ENCODE measurements at regions not wholly inside any gene's neighbourhood (a gene's known extent, or its start where the extent isn't known, plus 50 kb on each side); places are given as distances from the start of the nearest gene placed in this dataset.

DNA sequence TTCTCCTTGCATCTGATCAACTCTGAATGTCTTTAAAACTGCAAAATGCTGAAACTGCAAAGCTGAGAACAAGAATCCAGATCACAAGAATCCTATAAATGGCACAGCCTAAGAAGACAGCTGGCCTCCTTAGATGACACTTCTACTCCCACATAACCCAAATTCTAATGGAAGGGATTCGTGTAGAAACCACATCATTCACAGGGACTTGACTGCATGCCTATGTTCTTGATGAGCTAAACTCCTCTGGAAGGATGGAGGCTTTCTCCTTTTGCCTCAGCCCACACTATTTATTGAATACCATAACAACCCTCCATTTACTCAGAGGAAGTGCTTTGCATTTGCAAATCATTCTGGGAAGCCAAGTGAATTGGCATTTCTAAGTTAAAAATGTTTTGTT, 252.5 kb upstream of the VWC2 start:
- H3K4me1 ChIP-seq (ENCODE audit: control insufficient read depth, insufficient read depth, low read length): peaks cover 13% of the 10 kb centered on the region; the same call in 1 of the 2 replicates
- H3K27ac ChIP-seq (ENCODE audit: low read depth, low read length): no peak overlapping the region
- no peaks in the 10 kb centered on the region for H3K36me3 ChIP-seq (ENCODE audit: control insufficient read depth, insufficient read depth, low read length)
- no peaks in the 10 kb centered on the region for H3K27me3 ChIP-seq (ENCODE audit: control insufficient read depth, insufficient read depth, low read length)
- no peak overlapping the region for H3K9ac ChIP-seq (ENCODE audit: low read length)
- no peak overlapping the region for H3K4me3 ChIP-seq (ENCODE audit: low read depth, low read length)
- H3K9me3 ChIP-seq (ENCODE audit: control insufficient read depth, insufficient read depth, low read depth, low read length): no peaks in the 10 kb centered on the region

DNA sequence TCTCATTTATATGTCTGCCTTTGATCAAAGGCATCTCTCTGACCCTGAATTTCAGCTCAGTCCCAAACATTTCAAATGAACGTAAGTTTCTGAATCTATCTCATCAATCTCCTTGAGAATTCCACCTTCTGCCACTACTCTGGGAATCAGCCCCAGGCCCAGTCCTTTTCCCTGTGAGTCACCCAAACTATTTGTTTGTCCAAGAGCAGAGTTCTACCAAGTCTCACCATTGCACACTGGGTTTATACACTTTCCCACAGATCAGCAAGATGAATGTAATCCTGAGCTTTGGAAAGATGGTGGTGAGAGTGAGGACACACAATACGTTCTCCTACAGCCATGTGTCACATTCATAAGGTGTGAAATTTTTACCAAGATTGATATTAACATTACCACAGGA, 251.3 kb upstream of the VWC2 start:
- H3K4me3 ChIP-seq (ENCODE audit: low read depth, low read length): no peak overlapping the region
- H3K9ac ChIP-seq (ENCODE audit: low read length): no peak overlapping the region
- peaks cover 13% of the 10 kb centered on the region; the same call in 1 of the 2 replicates for H3K4me1 ChIP-seq (ENCODE audit: control insufficient read depth, insufficient read depth, low read length)
- H3K9me3 ChIP-seq (ENCODE audit: control insufficient read depth, insufficient read depth, low read depth, low read length): no peaks in the 10 kb centered on the region
- no peaks in the 10 kb centered on the region for H3K36me3 ChIP-seq (ENCODE audit: control insufficient read depth, insufficient read depth, low read length)
- H3K27ac ChIP-seq (ENCODE audit: low read depth, low read length): no peak overlapping the region
- no peaks in the 10 kb centered on the region for H3K27me3 ChIP-seq (ENCODE audit: control insufficient read depth, insufficient read depth, low read length)

DNA sequence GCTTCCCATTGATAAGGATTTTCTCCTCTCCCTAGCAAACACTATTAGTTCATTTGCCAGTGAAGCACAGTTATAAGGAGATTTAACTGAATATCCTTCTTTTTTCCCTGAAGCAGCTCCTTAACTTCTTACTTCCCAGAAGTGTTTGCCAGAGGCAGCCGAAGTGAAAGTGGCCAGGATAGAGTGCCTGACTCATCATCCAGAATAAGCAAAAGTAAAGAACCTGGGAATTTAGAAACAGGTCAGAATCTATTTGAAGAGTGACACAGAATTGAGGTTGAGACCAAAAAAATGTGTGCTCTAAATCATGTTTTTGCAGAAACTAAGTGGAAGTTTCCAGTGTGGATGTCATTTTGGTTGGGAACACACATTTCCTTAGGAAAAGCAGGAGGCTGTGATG, 249.6 kb upstream of the VWC2 start:
- Histone ChIP-seq H3K4me3 (ENCODE audit: low read depth, low read length) (no peak overlapping the region), H3K27me3 (ENCODE audit: control insufficient read depth, insufficient read depth, low read length) (no peaks in the 10 kb centered on the region), H3K9me3 (ENCODE audit: control insufficient read depth, insufficient read depth, low read depth, low read length) (no peaks in the 10 kb centered on the region), H3K4me1 (ENCODE audit: control insufficient read depth, insufficient read depth, low read length) (peaks cover 13% of the 10 kb centered on the region; the same call in 1 of the 2 replicates), H3K9ac (ENCODE audit: low read length) (no peak overlapping the region), H3K27ac (ENCODE audit: low read depth, low read length) (no peak overlapping the region), H3K36me3 (ENCODE audit: control insufficient read depth, insufficient read depth, low read length) (no peaks in the 10 kb centered on the region)

DNA sequence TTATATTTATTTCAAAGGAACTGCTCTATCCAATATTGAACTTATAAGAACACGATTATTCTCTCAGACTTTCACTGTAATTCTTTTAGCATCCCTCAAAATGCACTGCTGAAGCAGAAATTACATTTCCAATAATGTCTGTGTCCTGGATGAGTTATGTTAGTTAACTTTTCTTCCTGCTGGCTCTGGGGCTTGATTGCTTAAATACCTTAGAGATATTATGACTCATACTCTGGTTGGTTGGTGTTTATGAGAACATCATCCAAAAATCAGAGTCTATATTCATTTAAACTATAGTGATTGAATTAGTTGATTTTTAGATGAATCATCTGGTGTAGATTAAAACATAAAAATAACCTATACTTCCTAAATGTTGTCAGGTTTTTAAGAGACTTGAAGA, 246.3 kb upstream of the VWC2 start:
- no peaks in the 10 kb centered on the region for H3K27me3 ChIP-seq (ENCODE audit: control insufficient read depth, insufficient read depth, low read length)
- H3K36me3 ChIP-seq (ENCODE audit: control insufficient read depth, insufficient read depth, low read length): no peaks in the 10 kb centered on the region
- no peaks in the 10 kb centered on the region for H3K4me1 ChIP-seq (ENCODE audit: control insufficient read depth, insufficient read depth, low read length)
- H3K9ac ChIP-seq (ENCODE audit: low read length): no peak overlapping the region
- no peak overlapping the region for H3K27ac ChIP-seq (ENCODE audit: low read depth, low read length)
- H3K9me3 ChIP-seq (ENCODE audit: control insufficient read depth, insufficient read depth, low read depth, low read length): no peaks in the 10 kb centered on the region
- no peak overlapping the region for H3K4me3 ChIP-seq (ENCODE audit: low read depth, low read length)

DNA sequence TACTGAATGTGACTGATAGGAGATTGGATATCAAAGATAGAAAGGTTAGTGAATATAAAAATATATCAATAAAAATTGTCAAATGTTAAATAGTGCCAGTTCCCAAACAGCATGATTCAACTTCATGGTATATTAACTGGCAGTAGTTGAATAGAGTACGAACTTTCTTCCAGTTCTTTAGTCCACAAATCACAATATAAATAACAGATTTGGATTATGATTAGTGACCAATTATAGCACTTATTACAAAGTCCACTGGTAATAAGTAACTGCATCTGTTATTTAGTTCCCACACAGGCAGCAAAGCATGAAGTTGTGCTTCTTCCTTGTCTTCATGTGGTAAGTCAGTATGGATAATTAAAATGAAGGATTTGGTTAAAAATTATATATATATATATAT, 243.0 kb upstream of the VWC2 start:
- no peaks in the 10 kb centered on the region for H3K27me3 ChIP-seq (ENCODE audit: control insufficient read depth, insufficient read depth, low read length)
- H3K36me3 ChIP-seq (ENCODE audit: control insufficient read depth, insufficient read depth, low read length): no peaks in the 10 kb centered on the region
- no peaks in the 10 kb centered on the region for H3K4me1 ChIP-seq (ENCODE audit: control insufficient read depth, insufficient read depth, low read length)
- H3K9ac ChIP-seq (ENCODE audit: low read length): no peak overlapping the region
- no peaks in the 10 kb centered on the region for H3K9me3 ChIP-seq (ENCODE audit: control insufficient read depth, insufficient read depth, low read depth, low read length)
- H3K27ac ChIP-seq (ENCODE audit: low read depth, low read length): no peak overlapping the region
- H3K4me3 ChIP-seq (ENCODE audit: low read depth, low read length): no peak overlapping the region

- Histone ChIP-seq H3K9ac (ENCODE audit: low read length) (no peak overlapping the region), H3K36me3 (ENCODE audit: control insufficient read depth, insufficient read depth, low read length) (no peaks in the 10 kb centered on the region), H3K4me3 (ENCODE audit: low read depth, low read length) (no peak overlapping the region), H3K9me3 (ENCODE audit: control insufficient read depth, insufficient read depth, low read depth, low read length) (no peaks in the 10 kb centered on the region), H3K4me1 (ENCODE audit: control insufficient read depth, insufficient read depth, low read length) (no peaks in the 10 kb centered on the region), H3K27ac (ENCODE audit: low read depth, low read length) (no peak overlapping the region), H3K27me3 (ENCODE audit: control insufficient read depth, insufficient read depth, low read length) (no peaks in the 10 kb centered on the region)
Observed at GRCh38 chr7:49563693-49564378, 209.6 kb upstream of the VWC2 start.

DNA sequence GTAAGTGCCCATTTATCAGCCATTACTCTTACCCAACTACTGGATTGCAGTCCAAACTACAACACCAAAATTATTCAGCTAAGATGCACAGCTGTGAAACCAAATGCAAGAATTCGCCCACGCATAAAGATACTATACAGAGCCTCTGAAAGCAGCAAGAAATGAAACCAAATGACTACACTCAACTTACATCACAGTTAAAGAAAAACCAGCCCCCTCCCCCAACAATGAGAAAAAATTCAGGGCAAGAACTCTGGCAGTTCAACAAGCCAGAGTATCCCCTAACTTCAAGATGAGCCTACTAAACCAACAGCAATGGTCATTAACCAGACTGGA, 209.1 kb upstream of the VWC2 start:
- H3K27me3 ChIP-seq (ENCODE audit: control insufficient read depth, insufficient read depth, low read length): no peaks in the 10 kb centered on the region
- no peak overlapping the region for H3K27ac ChIP-seq (ENCODE audit: low read depth, low read length)
- no peaks in the 10 kb centered on the region for H3K36me3 ChIP-seq (ENCODE audit: control insufficient read depth, insufficient read depth, low read length)
- H3K9me3 ChIP-seq (ENCODE audit: control insufficient read depth, insufficient read depth, low read depth, low read length): no peaks in the 10 kb centered on the region
- H3K9ac ChIP-seq (ENCODE audit: low read length): no peak overlapping the region
- no peaks in the 10 kb centered on the region for H3K4me1 ChIP-seq (ENCODE audit: control insufficient read depth, insufficient read depth, low read length)
- no peak overlapping the region for H3K4me3 ChIP-seq (ENCODE audit: low read depth, low read length)

- Histone ChIP-seq H3K36me3 (ENCODE audit: control insufficient read depth, insufficient read depth, low read length) (no peaks in the 10 kb centered on the region), H3K27me3 (ENCODE audit: control insufficient read depth, insufficient read depth, low read length) (no peaks in the 10 kb centered on the region), H3K9ac (ENCODE audit: low read length) (no peak overlapping the region), H3K4me1 (ENCODE audit: control insufficient read depth, insufficient read depth, low read length) (no peaks in the 10 kb centered on the region; the same call in 1 of the 2 replicates), H3K27ac (ENCODE audit: low read depth, low read length) (no peak overlapping the region), H3K9me3 (ENCODE audit: control insufficient read depth, insufficient read depth, low read depth, low read length) (no peaks in the 10 kb centered on the region), H3K4me3 (ENCODE audit: low read depth, low read length) (no peak overlapping the region)
Observed at GRCh38 chr7:49577576-49577975, 195.9 kb upstream of the VWC2 start.

DNA sequence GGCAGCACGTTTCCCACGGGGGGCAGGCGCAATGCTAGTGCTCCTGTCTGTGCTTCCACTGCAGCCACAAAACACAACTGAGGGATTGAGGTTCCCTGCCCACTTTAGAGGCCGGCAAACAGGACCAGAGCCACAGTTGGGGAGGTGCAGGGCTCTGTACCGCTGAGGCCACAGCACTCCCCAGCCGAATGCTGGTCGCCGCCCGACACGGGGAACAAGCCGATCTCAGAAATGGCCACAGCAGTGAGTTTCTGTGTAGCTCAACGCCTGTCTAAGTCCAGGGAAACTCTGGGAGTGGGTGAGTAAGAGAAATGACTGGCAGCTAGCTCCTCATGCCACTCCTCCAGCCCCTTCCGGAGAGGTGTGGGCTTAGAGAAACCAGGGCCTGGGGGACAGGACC, 194.0 kb upstream of the VWC2 start:
- H3K9me3 ChIP-seq (ENCODE audit: control insufficient read depth, insufficient read depth, low read depth, low read length): no peaks in the 10 kb centered on the region
- H3K9ac ChIP-seq (ENCODE audit: low read length): no peak overlapping the region
- H3K4me3 ChIP-seq (ENCODE audit: low read depth, low read length): no peak overlapping the region
- no peaks in the 10 kb centered on the region for H3K36me3 ChIP-seq (ENCODE audit: control insufficient read depth, insufficient read depth, low read length)
- H3K27ac ChIP-seq (ENCODE audit: low read depth, low read length): no peak overlapping the region
- H3K4me1 ChIP-seq (ENCODE audit: control insufficient read depth, insufficient read depth, low read length): no peaks in the 10 kb centered on the region; the same call in 1 of the 2 replicates
- H3K27me3 ChIP-seq (ENCODE audit: control insufficient read depth, insufficient read depth, low read length): no peaks in the 10 kb centered on the region

DNA sequence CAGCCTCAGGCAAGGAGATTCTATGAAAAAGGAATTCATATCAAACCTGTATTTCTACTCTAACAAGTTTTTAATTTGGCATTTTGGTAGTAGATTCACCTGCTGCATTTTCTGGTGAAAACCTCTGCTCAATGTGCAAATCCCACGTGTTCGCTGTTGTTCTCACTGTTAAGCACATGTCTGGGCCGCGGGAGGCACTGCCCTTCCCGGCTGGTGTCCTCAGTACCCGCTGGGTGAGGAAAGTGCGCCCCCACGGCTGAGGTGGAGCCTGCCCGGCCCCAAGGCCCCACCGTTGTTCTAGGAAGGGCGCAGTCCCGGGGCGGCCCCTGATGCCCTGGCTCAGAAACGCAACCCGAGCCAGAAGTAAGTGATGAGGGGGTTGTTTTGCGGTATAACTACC, 193.4 kb upstream of the VWC2 start:
- Histone ChIP-seq H3K9ac (ENCODE audit: low read length) (no peak overlapping the region), H3K27me3 (ENCODE audit: control insufficient read depth, insufficient read depth, low read length) (no peaks in the 10 kb centered on the region), H3K4me1 (ENCODE audit: control insufficient read depth, insufficient read depth, low read length) (no peaks in the 10 kb centered on the region; the same call in 1 of the 2 replicates), H3K27ac (ENCODE audit: low read depth, low read length) (no peak overlapping the region), H3K4me3 (ENCODE audit: low read depth, low read length) (no peak overlapping the region), H3K36me3 (ENCODE audit: control insufficient read depth, insufficient read depth, low read length) (no peaks in the 10 kb centered on the region), H3K9me3 (ENCODE audit: control insufficient read depth, insufficient read depth, low read depth, low read length) (no peaks in the 10 kb centered on the region)

DNA sequence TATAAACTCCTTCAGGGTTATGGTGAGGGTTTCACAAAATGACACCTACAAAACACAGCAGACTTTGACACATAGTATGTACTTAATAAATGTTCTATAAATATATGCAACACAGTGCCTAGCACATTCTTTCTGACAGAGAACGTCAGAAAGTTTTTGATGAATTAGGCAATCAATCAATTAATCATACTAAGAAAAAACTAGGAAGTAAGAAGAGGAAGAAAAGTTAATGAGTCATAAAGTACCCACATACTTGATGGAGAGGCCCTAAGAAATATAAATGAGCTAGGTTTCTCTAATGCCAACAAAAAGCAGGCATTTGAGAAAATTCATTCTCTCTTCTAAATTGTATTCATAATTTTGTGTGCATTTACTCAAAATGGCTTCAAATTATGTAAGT, 192.7 kb upstream of the VWC2 start:
- no peaks in the 10 kb centered on the region for H3K27me3 ChIP-seq (ENCODE audit: control insufficient read depth, insufficient read depth, low read length)
- H3K4me1 ChIP-seq (ENCODE audit: control insufficient read depth, insufficient read depth, low read length): no peaks in the 10 kb centered on the region; the same call in 1 of the 2 replicates
- no peaks in the 10 kb centered on the region for H3K9me3 ChIP-seq (ENCODE audit: control insufficient read depth, insufficient read depth, low read depth, low read length)
- H3K36me3 ChIP-seq (ENCODE audit: control insufficient read depth, insufficient read depth, low read length): no peaks in the 10 kb centered on the region
- no peak overlapping the region for H3K9ac ChIP-seq (ENCODE audit: low read length)
- H3K27ac ChIP-seq (ENCODE audit: low read depth, low read length): no peak overlapping the region
- H3K4me3 ChIP-seq (ENCODE audit: low read depth, low read length): no peak overlapping the region

DNA sequence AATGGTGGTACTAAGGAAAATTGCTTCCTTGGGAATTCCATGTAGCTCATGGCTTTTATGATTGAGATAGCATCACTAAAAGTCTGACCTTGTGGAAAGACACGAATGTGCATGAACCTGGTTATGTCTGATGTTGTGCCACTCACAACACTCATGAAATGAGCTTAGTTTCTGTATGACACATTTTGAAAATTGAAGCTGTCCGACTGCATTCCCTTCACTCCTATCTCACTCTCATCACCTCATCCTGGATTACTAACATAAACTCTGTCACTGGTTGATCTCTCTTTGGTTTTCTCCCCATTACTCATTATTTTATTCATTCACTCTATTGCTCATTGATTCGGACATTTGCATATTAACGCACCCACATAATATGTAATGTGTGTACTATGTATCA, 190.0 kb upstream of the VWC2 start:
- H3K4me3 ChIP-seq (ENCODE audit: low read depth, low read length): no peak overlapping the region
- H3K9ac ChIP-seq (ENCODE audit: low read length): no peak overlapping the region
- no peaks in the 10 kb centered on the region for H3K9me3 ChIP-seq (ENCODE audit: control insufficient read depth, insufficient read depth, low read depth, low read length)
- no peaks in the 10 kb centered on the region for H3K36me3 ChIP-seq (ENCODE audit: control insufficient read depth, insufficient read depth, low read length)
- H3K27ac ChIP-seq (ENCODE audit: low read depth, low read length): no peak overlapping the region
- no peaks in the 10 kb centered on the region; the same call in 1 of the 2 replicates for H3K4me1 ChIP-seq (ENCODE audit: control insufficient read depth, insufficient read depth, low read length)
- no peaks in the 10 kb centered on the region for H3K27me3 ChIP-seq (ENCODE audit: control insufficient read depth, insufficient read depth, low read length)
